GM12874 (cell line): ENCODE measurements at regions not wholly inside any gene's neighbourhood (a gene's known extent, or its start where the extent isn't known, plus 50 kb on each side); places are given as distances from the start of the nearest gene placed in this dataset.

ENCODE experiments used
- CTCF ChIP-seq: IDR thresholded peaks from 2 replicates; pipeline ENCODE4 v1.5.1; 2011; ENCODE audit warnings: low read depth, mild to moderate bottlenecking, control low read depth, low read length, moderate library complexity; ENCODE audit not compliant: insufficient read depth

GRCh38 chr1:65541865-65542264, 121.4 kb downstream of the LEPR start:
- no peak for TF ChIP-seq CTCF

GRCh38 chr1:65554829-65555228, 134.4 kb downstream of the LEPR start:
- no peak for TF ChIP-seq CTCF

GRCh38 chr1:65558215-65558614, 137.7 kb downstream of the LEPR start:
- no peak for TF ChIP-seq CTCF

- TF ChIP-seq CTCF, result no peak
Observed at GRCh38 chr1:65564493-65564892, 144.0 kb downstream of the LEPR start.

GRCh38 chr1:65568285-65568684, 147.8 kb downstream of the LEPR start:
- TF ChIP-seq CTCF, result no peak

- no peak for TF ChIP-seq CTCF
Observed at GRCh38 chr1:65572701-65573421, 152.4 kb downstream of the LEPR start.

- no peak for TF ChIP-seq CTCF
Observed at GRCh38 chr1:65577278-65577677, 156.8 kb downstream of the LEPR start.

- no peak for TF ChIP-seq CTCF
Observed at GRCh38 chr1:65581119-65581518, 160.7 kb downstream of the LEPR start.
